Trophoblast cell (in vitro differentiated cells and primary cell): ENCODE measurements at regions not wholly inside any gene's neighbourhood (a gene's known extent, or its start where the extent isn't known, plus 50 kb on each side); places are given as distances from the start of the nearest gene placed in this dataset.

Experiments
- DNase-seq, 2 donors: peaks; one replicate each; pipeline ENCODE4 v3.0.0-alpha.2; 2016
- H2AFZ ChIP-seq: 2 replicates; pipeline ENCODE4 v1.6.1; 2013; ENCODE audit warnings: low read length, moderate library complexity, mild to moderate bottlenecking; ENCODE audit not compliant: insufficient read depth, poor library complexity
- H2AK5ac ChIP-seq: 2 replicates; pipeline ENCODE4 v1.6.1; 2013; ENCODE audit warnings: mild to moderate bottlenecking, low read length
- H2BK120ac ChIP-seq: 2 replicates; pipeline ENCODE4 v1.6.1; 2013; ENCODE audit warnings: low read length, mild to moderate bottlenecking, moderate library complexity; ENCODE audit not compliant: insufficient read depth, poor library complexity
- H2BK12ac ChIP-seq: 2 replicates; pipeline ENCODE4 v1.6.1; 2013; ENCODE audit warnings: mild to moderate bottlenecking, low read length, moderate library complexity
- H2BK5ac ChIP-seq: 2 replicates; pipeline ENCODE4 v1.6.1; 2013; ENCODE audit warnings: low read length, low read depth, moderate library complexity, mild to moderate bottlenecking; ENCODE audit not compliant: poor library complexity
- H3K14ac ChIP-seq: 2 replicates; pipeline ENCODE4 v1.6.1; 2013; ENCODE audit warnings: mild to moderate bottlenecking, low read length
- H3K18ac ChIP-seq: 2 replicates; pipeline ENCODE4 v1.6.1; 2013; ENCODE audit warnings: mild to moderate bottlenecking, low read length
- H3K23ac ChIP-seq: 2 replicates; pipeline ENCODE4 v1.6.1; 2013; ENCODE audit warnings: low read length
- H3K27ac ChIP-seq: 2 replicates; pipeline ENCODE4 v1.5.1; 2013; ENCODE audit warnings: low read depth, mild to moderate bottlenecking, inconsistent platforms, low read length, moderate library complexity
- H3K27me3 ChIP-seq: 2 replicates; pipeline ENCODE4 v1.6.1; 2013; ENCODE audit warnings: inconsistent platforms, mild to moderate bottlenecking, low read length, moderate library complexity; ENCODE audit not compliant: insufficient read depth
- H3K36me3 ChIP-seq, 2 experiments: 1 replicate in 1 of 2; 2 replicates in 1 of 2; pipeline ENCODE4 v1.6.1; 2013; ENCODE audit warnings: low read length in 2 of 2, mild to moderate bottlenecking in 2 of 2, moderate library complexity in 1 of 2; ENCODE audit not compliant: insufficient read depth in 2 of 2, control insufficient read depth in 1 of 2
- H3K4ac ChIP-seq: 2 replicates; pipeline ENCODE4 v1.6.1; 2013; ENCODE audit warnings: low read depth, mild to moderate bottlenecking, low read length, moderate library complexity
- H3K4me1 ChIP-seq, 2 experiments: 1 replicate in 1 of 2; 2 replicates in 1 of 2; pipeline ENCODE4 v1.6.1; 2013; ENCODE audit warnings: low read length in 2 of 2, mild to moderate bottlenecking in 2 of 2, moderate library complexity in 1 of 2; ENCODE audit not compliant: insufficient read depth in 2 of 2, control insufficient read depth in 1 of 2
- H3K4me2 ChIP-seq: 2 replicates; pipeline ENCODE4 v1.6.1; 2013; ENCODE audit warnings: inconsistent platforms, mild to moderate bottlenecking, low read length, moderate library complexity
- H3K4me3 ChIP-seq: 2 replicates; pipeline ENCODE4 v1.5.1; 2013; ENCODE audit warnings: mild to moderate bottlenecking, low read depth, low read length, inconsistent platforms
- H3K79me1 ChIP-seq: one replicate; pipeline ENCODE4 v1.6.1; 2013; ENCODE audit warnings: low read length
- H3K79me2 ChIP-seq: 2 replicates; pipeline ENCODE4 v1.6.1; 2013; ENCODE audit warnings: low read length, mild to moderate bottlenecking; ENCODE audit not compliant: control insufficient read depth, insufficient read depth, poor library complexity
- H3K9ac ChIP-seq: 2 replicates; pipeline ENCODE4 v1.6.1; 2013; ENCODE audit warnings: mild to moderate bottlenecking, low read length
- H3K9me3 ChIP-seq: 2 replicates; pipeline ENCODE4 v1.6.1; 2013; ENCODE audit warnings: low read depth, mild to moderate bottlenecking, control low read depth, inconsistent platforms, low read length; ENCODE audit not compliant: insufficient read depth
- H4K12ac ChIP-seq: 2 replicates; pipeline ENCODE4 v1.6.1; 2013; ENCODE audit warnings: low read depth, mild to moderate bottlenecking, low read length, moderate library complexity
- H4K8ac ChIP-seq: 2 replicates; pipeline ENCODE4 v1.6.1; 2013; ENCODE audit warnings: low read depth, mild to moderate bottlenecking, low read length, moderate library complexity
- H4K91ac ChIP-seq: one replicate; pipeline ENCODE4 v1.6.1; 2013; ENCODE audit warnings: low read depth, mild to moderate bottlenecking, low read length, moderate library complexity
- WGBS: extraction: QIAGEN DNeasy Blood & Tissue Kit; methylation state at CpG from one replicate; pipeline ENCODE4 v1.1.7; 2013; ENCODE audit warnings: missing lambda C conversion rate; ENCODE audit not compliant: insufficient read length, insufficient coverage; ENCODE audit errors: extremely low coverage; 5-methylcytosine and 5-hydroxymethylcytosine counted together

- no peak overlapping the region for H3K9ac ChIP-seq
- H3K36me3 ChIP-seq = no peaks in the 10 kb centered on the region
- H4K91ac ChIP-seq = no peak overlapping the region
- H3K79me1 ChIP-seq = no peaks in the 10 kb centered on the region
- no peaks in the 10 kb centered on the region for H3K27me3 ChIP-seq
- H3K4me2 ChIP-seq = no peak overlapping the region
- H2BK5ac ChIP-seq = no peak overlapping the region
- no peak for DNase-seq
- no peak overlapping the region for H3K27ac ChIP-seq
- no CpG with 5 or more reads among the region's 3 CpGs for WGBS
- no peak overlapping the region for H4K12ac ChIP-seq
- no peak overlapping the region for H3K23ac ChIP-seq
- H3K79me2 ChIP-seq = no peaks in the 10 kb centered on the region
- H3K9me3 ChIP-seq = no peaks in the 10 kb centered on the region
- H3K4me1 ChIP-seq = peaks cover 0 to 2% of the 10 kb centered on the region in 2 experiments
- no peak overlapping the region for H3K4ac ChIP-seq
- H2AFZ ChIP-seq = no peak overlapping the region
- no peak overlapping the region for H3K4me3 ChIP-seq
- H2AK5ac ChIP-seq = no peak overlapping the region
- H3K14ac ChIP-seq = no peak overlapping the region
- no peak overlapping the region for H3K18ac ChIP-seq
- no peak overlapping the region for H4K8ac ChIP-seq
- H2BK120ac ChIP-seq = no peak overlapping the region
- no peak overlapping the region for H2BK12ac ChIP-seq
Observed at GRCh38 chr9:99635032-99635431, 186.7 kb upstream of the NR4A3 start.

- Histone ChIP-seq H4K8ac (no peak overlapping the region), H3K23ac (no peak overlapping the region), H2BK120ac (no peak overlapping the region), H4K91ac (no peak overlapping the region), H3K4me2 (no peak overlapping the region), H3K4ac (no peak overlapping the region), H3K9me3 (no peaks in the 10 kb centered on the region), H3K27ac (no peak overlapping the region), H3K9ac (no peak overlapping the region), H2AK5ac (no peak overlapping the region), H2BK5ac (no peak overlapping the region), H3K27me3 (no peaks in the 10 kb centered on the region), H3K14ac (no peak overlapping the region), H3K79me2 (no peaks in the 10 kb centered on the region), H3K36me3 (no peaks in the 10 kb centered on the region), H3K18ac (no peak overlapping the region), H3K4me1 (peaks cover 0 to 2% of the 10 kb centered on the region in 2 experiments), H4K12ac (no peak overlapping the region), H2BK12ac (no peak overlapping the region), H3K79me1 (no peaks in the 10 kb centered on the region), H3K4me3 (no peak overlapping the region), H2AFZ (no peak overlapping the region)
- DNase-seq = no peak
- no CpG with 5 or more reads among the region's 3 CpGs for WGBS
Observed at GRCh38 chr9:99637641-99638040, 184.0 kb upstream of the NR4A3 start.

- Histone ChIP-seq H3K27ac (no peak overlapping the region), H2BK5ac (no peak overlapping the region), H3K4me3 (no peak overlapping the region), H2AFZ (no peak overlapping the region), H3K18ac (no peak overlapping the region), H3K36me3 (no peaks in the 10 kb centered on the region), H4K91ac (no peak overlapping the region), H4K12ac (no peak overlapping the region), H3K14ac (no peak overlapping the region), H2AK5ac (no peak overlapping the region), H3K23ac (no peak overlapping the region), H3K4me1 (peaks cover 0 to 2% of the 10 kb centered on the region in 2 experiments), H3K79me1 (no peaks in the 10 kb centered on the region), H2BK12ac (no peak overlapping the region), H4K8ac (no peak overlapping the region), H3K79me2 (no peaks in the 10 kb centered on the region), H3K4me2 (no peak overlapping the region), H2BK120ac (no peak overlapping the region), H3K4ac (no peak overlapping the region), H3K9me3 (no peaks in the 10 kb centered on the region), H3K9ac (no peak overlapping the region), H3K27me3 (no peaks in the 10 kb centered on the region)
- no CpG with 5 or more reads among the region's 4 CpGs for WGBS
- no peak for DNase-seq
Observed at GRCh38 chr9:99638971-99639370, 182.7 kb upstream of the NR4A3 start.

GRCh38 chr9:99647604-99648003, 174.1 kb upstream of the NR4A3 start:
- H3K18ac ChIP-seq = no peak overlapping the region
- DNase-seq = no peak
- no peak overlapping the region for H4K91ac ChIP-seq
- no peak overlapping the region for H3K14ac ChIP-seq
- no peak overlapping the region for H2AK5ac ChIP-seq
- H3K36me3 ChIP-seq = no peaks in the 10 kb centered on the region
- no peak overlapping the region for H3K27ac ChIP-seq
- no peak overlapping the region for H3K4me3 ChIP-seq
- H2BK120ac ChIP-seq = no peak overlapping the region
- no peak overlapping the region for H3K4ac ChIP-seq
- no peaks in the 10 kb centered on the region for H3K79me2 ChIP-seq
- H3K9ac ChIP-seq = no peak overlapping the region
- no peaks in the 10 kb centered on the region for H3K79me1 ChIP-seq
- H3K23ac ChIP-seq = no peak overlapping the region
- H4K12ac ChIP-seq = no peak overlapping the region
- H3K27me3 ChIP-seq = no peaks in the 10 kb centered on the region
- H2BK12ac ChIP-seq = no peak overlapping the region
- peaks cover 7% of the 10 kb centered on the region for H3K9me3 ChIP-seq
- no peak overlapping the region for H2BK5ac ChIP-seq
- H4K8ac ChIP-seq = no peak overlapping the region
- no peaks in the 10 kb centered on the region for H3K4me1 ChIP-seq
- no peak overlapping the region for H2AFZ ChIP-seq
- H3K4me2 ChIP-seq = no peak overlapping the region
